ENCODE measurements at regions not wholly inside any gene's neighbourhood (a gene's known extent, or its start where the extent isn't known, plus 50 kb on each side); places are given as distances from the start of the nearest gene placed in this dataset.

DNA sequence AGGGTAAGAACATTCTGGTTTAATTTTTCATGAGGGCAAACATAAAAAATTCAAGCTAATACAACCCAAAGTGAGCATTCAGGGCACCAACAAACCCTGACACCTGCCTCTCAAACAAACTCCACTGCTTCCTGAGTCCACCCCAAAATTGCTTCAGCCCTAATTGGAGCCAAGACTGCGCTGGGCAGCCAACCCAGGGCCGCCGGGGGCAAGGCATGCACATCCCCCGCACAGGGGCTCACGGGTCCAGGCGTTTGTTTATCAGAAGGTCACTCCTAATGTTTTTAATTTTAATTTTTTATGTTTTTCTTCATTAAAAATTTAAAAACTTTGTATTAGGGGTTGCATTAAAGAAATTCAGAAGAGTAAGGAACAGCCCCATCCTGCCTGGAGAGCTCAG is 459.1 kb upstream of the CDH4 start:
- H3K4me1 Mint-ChIP-seq = no peaks in the 10 kb centered on the region
- Histone ChIP-seq H3K36me3 (ENCODE audit: insufficient read depth, low read length) (no peaks in the 10 kb centered on the region), H3K9me3 (ENCODE audit: low read length) (no peaks in the 10 kb centered on the region), H3K27me3 (ENCODE audit: insufficient read depth, low read length, poor library complexity, severe bottlenecking) (no peaks in the 10 kb centered on the region), H3K4me1 (ENCODE audit: insufficient read depth, low read length) (no peaks in the 10 kb centered on the region), H3K4me3 (ENCODE audit: low read length) (no peak overlapping the region), H3K27ac (ENCODE audit: low read depth, low read length) (no peak overlapping the region)
- H3K27ac Mint-ChIP-seq = no peak overlapping the region
- ChIA-PET POLR2A (no interaction called here), CTCF (no interaction called here)
- peaks cover 0 to 2% (median 0%) of the 10 kb centered on the region in 5 donors for H3K9me3 Mint-ChIP-seq
- DNase-seq = no peak
- no peaks in the 10 kb centered on the region for H3K36me3 Mint-ChIP-seq
- H3K27me3 Mint-ChIP-seq = peaks cover 0 to 12% of the 10 kb centered on the region in 2 donors
- H3K4me3 Mint-ChIP-seq = no peak overlapping the region

DNA sequence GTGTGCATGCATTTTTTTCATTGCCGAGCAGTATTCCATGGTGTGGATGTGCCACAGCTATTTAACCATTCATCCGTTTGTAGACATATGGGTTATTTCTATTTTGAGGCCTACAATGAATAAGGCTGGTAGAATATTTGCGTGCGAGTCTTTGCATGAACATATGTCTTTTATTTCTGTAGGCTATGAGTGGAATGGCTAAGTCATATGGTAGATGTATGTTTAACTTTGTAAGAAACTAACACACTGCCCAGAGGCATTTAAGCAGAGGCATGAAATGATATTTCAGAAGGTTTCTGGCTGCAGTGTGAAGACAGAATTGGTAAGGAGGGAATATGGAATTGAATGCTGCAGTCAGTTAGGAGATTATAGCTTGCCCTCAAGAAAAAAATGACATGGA is 457.4 kb upstream of the CDH4 start:
- Mint-ChIP-seq H3K4me3 (no peak overlapping the region), H3K9me3 (peaks cover 0 to 8% (median 2%) of the 10 kb centered on the region in 5 donors), H3K27me3 (peaks cover 0 to 12% of the 10 kb centered on the region in 2 donors), H3K36me3 (no peaks in the 10 kb centered on the region), H3K27ac (no peak overlapping the region), H3K4me1 (no peaks in the 10 kb centered on the region)
- Histone ChIP-seq H3K36me3 (ENCODE audit: insufficient read depth, low read length) (no peaks in the 10 kb centered on the region), H3K27me3 (ENCODE audit: insufficient read depth, low read length, poor library complexity, severe bottlenecking) (no peaks in the 10 kb centered on the region), H3K27ac (ENCODE audit: low read depth, low read length) (no peak overlapping the region), H3K4me3 (ENCODE audit: low read length) (no peak overlapping the region), H3K4me1 (ENCODE audit: insufficient read depth, low read length) (no peaks in the 10 kb centered on the region), H3K9me3 (ENCODE audit: low read length) (no peaks in the 10 kb centered on the region)
- POLR2A ChIA-PET = no interaction called here
- no peak for DNase-seq
- CTCF ChIA-PET = no interaction called here

DNA sequence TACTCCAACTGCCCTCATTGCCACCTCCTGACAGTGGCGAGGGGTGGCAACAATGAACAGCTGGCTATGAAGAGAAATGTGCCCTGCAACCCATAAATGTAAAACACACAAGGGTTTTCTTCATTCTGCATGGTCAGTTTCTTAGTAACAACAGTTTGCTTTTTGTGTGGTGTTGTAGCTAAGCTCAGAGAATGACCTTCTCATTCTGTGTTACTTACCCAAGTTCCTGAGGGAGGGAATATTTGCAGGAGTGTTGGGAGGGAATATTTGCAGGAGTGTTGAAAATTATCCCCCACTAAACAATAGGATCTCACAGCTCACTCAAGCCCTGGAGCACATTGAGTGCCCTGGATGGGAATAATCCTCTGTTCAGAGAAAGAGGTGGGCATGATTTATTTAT is 456.4 kb upstream of the CDH4 start:
- ChIA-PET CTCF (no interaction called here), POLR2A (no interaction called here)
- Histone ChIP-seq H3K27me3 (ENCODE audit: insufficient read depth, low read length, poor library complexity, severe bottlenecking) (no peaks in the 10 kb centered on the region), H3K9me3 (ENCODE audit: low read length) (no peaks in the 10 kb centered on the region), H3K4me3 (ENCODE audit: low read length) (no peak overlapping the region), H3K27ac (ENCODE audit: low read depth, low read length) (no peak overlapping the region), H3K4me1 (ENCODE audit: insufficient read depth, low read length) (no peaks in the 10 kb centered on the region), H3K36me3 (ENCODE audit: insufficient read depth, low read length) (no peaks in the 10 kb centered on the region)
- Mint-ChIP-seq H3K9me3 (peaks cover 5 to 12% (median 7%) of the 10 kb centered on the region in 5 donors), H3K36me3 (no peaks in the 10 kb centered on the region), H3K27ac (no peak overlapping the region), H3K4me1 (no peaks in the 10 kb centered on the region), H3K4me3 (no peak overlapping the region), H3K27me3 (peaks cover 0 to 12% of the 10 kb centered on the region in 2 donors)
- DNase-seq = no peak

DNA sequence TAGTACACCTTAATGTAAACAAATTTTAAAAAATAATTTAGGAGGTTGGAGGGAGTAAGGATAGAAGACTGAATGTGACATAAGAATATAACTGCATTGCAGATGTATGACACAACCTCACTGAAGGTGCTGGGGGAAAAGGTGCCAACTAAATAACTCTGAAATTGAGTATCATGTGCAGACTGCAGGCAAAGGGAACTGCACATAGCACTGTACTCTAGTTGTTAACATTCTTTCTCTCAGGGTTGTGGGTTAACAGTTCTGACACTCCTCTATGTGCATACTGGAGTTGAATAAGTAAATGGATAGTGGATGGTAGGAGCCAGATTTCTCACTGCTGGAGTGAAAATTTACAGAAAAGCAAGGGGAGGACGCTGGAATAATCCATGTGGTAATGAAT is 451.9 kb upstream of the CDH4 start:
- POLR2A ChIA-PET = no interaction called here
- DNase-seq = no peak
- H3K4me3 Mint-ChIP-seq = no peak overlapping the region
- no peak overlapping the region for H3K27ac Mint-ChIP-seq
- H3K4me1 ChIP-seq (ENCODE audit: insufficient read depth, low read length) = no peaks in the 10 kb centered on the region
- H3K27me3 ChIP-seq (ENCODE audit: insufficient read depth, low read length, poor library complexity, severe bottlenecking) = no peaks in the 10 kb centered on the region
- H3K9me3 ChIP-seq (ENCODE audit: low read length) = no peaks in the 10 kb centered on the region
- H3K27ac ChIP-seq (ENCODE audit: low read depth, low read length) = no peak overlapping the region
- no peaks in the 10 kb centered on the region for H3K36me3 Mint-ChIP-seq
- H3K9me3 Mint-ChIP-seq = peaks cover 5 to 22% (median 10%) of the 10 kb centered on the region in 5 donors
- peaks cover 0 to 4% of the 10 kb centered on the region in 2 donors for H3K27me3 Mint-ChIP-seq
- no peaks in the 10 kb centered on the region for H3K4me1 Mint-ChIP-seq
- H3K4me3 ChIP-seq (ENCODE audit: low read length) = no peak overlapping the region
- CTCF ChIA-PET = no interaction called here
- H3K36me3 ChIP-seq (ENCODE audit: insufficient read depth, low read length) = no peaks in the 10 kb centered on the region

DNA sequence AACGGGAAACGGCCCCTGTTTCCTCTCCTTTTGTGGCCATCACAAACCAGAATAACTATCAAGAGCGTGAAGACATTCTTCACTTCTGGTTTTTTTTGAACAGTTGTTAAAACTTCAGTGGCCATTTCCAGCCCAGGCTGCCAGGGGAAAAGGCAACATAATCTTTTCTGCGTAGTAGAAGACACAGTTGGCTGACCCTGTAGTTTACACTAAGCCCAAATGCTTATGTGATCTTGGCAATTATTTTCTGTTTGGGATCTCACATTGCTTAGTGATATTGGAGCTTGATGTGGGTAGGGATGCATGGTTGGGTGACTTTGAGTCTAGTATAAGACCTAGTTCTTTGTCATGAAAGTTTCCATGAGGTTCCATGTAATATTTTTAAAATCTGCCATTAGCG is 449.4 kb upstream of the CDH4 start:
- POLR2A ChIA-PET = no interaction called here

DNA sequence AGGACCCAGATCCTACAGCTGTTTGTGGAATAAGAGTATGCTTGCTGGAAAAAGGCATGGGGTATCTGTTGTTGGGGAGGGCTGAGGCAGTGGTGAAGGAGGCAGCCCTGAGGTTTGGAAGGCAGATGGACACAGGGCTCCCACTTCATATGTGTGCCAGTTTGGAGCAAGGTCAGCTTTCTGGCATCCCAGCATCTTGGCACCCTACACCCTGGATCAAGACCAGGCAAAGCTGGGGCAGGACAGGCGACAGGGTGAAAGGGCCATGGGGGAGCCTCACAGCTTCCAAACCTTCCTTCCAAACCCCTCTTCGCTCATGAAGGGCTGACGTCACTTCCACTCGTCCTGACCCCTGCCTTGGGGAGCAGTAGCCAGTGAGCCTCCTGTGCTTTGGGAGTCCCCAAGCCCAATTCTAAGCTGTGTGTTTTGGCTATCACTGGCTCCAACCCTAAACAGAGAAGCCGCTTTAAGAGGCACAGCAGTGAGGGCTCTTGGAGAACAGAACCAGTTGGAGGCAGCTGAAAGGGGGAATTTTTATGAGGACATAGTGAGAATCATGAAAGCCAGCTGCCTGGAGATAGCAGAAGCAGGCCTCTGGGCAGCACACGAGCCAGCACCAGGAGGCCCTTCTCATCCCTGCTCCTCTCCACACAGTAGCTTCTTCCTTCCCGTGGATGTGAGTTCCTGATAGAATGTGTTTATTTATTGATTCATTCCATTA is 448.6 kb upstream of the CDH4 start:
- DNase-seq = no peak
- Histone ChIP-seq H3K36me3 (ENCODE audit: insufficient read depth, low read length) (no peaks in the 10 kb centered on the region), H3K4me3 (ENCODE audit: low read length) (no peak overlapping the region), H3K9me3 (ENCODE audit: low read length) (no peaks in the 10 kb centered on the region), H3K4me1 (ENCODE audit: insufficient read depth, low read length) (no peaks in the 10 kb centered on the region), H3K27ac (ENCODE audit: low read depth, low read length) (no peak overlapping the region), H3K27me3 (ENCODE audit: insufficient read depth, low read length, poor library complexity, severe bottlenecking) (no peaks in the 10 kb centered on the region)
- Mint-ChIP-seq H3K4me3 (no peak overlapping the region), H3K36me3 (no peaks in the 10 kb centered on the region), H3K27ac (no peak overlapping the region), H3K9me3 (peaks cover 5 to 22% (median 10%) of the 10 kb centered on the region in 5 donors), H3K27me3 (no peaks in the 10 kb centered on the region), H3K4me1 (no peaks in the 10 kb centered on the region)
- POLR2A ChIA-PET = no interaction called here
- CTCF ChIA-PET = no interaction called here

More for the DNA sequence above, 449.4 kb upstream of the CDH4 start:
- H3K27me3 ChIP-seq (ENCODE audit: insufficient read depth, low read length, poor library complexity, severe bottlenecking) = no peaks in the 10 kb centered on the region
- no peaks in the 10 kb centered on the region for H3K4me1 ChIP-seq (ENCODE audit: insufficient read depth, low read length)
- no peak overlapping the region for H3K4me3 ChIP-seq (ENCODE audit: low read length)
- DNase-seq = no peak
- H3K27ac ChIP-seq (ENCODE audit: low read depth, low read length) = no peak overlapping the region
- Mint-ChIP-seq H3K4me3 (no peak overlapping the region), H3K27ac (no peak overlapping the region), H3K9me3 (peaks cover 5 to 22% (median 10%) of the 10 kb centered on the region in 5 donors), H3K36me3 (no peaks in the 10 kb centered on the region), H3K27me3 (no peaks in the 10 kb centered on the region), H3K4me1 (no peaks in the 10 kb centered on the region)
- H3K36me3 ChIP-seq (ENCODE audit: insufficient read depth, low read length) = no peaks in the 10 kb centered on the region
- H3K9me3 ChIP-seq (ENCODE audit: low read length) = no peaks in the 10 kb centered on the region
- CTCF ChIA-PET = no interaction called here

DNA sequence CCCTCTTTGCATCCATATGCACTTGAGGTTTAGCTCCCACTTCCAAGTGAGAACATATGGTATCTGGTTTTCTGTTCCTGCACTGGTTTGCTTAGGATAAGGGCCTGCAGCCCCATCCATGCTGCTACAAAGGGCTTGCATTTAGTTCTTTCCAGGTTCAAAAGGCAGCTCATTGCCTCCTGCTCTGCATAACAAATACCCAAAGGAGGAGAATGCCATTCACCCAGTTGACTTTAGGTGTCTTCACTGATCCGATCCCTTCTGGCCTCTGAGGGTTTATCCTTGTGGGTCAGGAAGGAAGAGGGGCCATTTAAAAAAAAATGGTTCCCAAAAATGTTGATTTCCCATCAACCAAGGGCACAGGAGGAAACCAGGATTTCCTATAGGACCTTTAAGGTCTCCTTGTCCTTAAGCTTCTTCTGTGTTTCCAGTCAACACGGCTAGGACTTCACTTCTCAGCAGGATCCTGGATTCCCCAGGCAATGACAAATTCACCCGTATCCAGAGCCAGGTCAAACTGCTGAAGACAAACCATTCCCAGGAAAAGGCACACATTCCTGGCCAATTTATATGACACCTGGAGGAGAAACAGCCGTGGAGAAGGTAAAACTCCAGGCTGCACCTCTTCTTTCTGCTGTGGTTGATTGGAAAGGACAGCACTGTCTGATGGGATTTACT is 447.7 kb upstream of the CDH4 start:
- Mint-ChIP-seq H3K27me3 (no peaks in the 10 kb centered on the region), H3K4me3 (no peak overlapping the region), H3K27ac (no peak overlapping the region), H3K4me1 (no peaks in the 10 kb centered on the region), H3K36me3 (no peaks in the 10 kb centered on the region), H3K9me3 (peaks cover 5 to 16% (median 6%) of the 10 kb centered on the region in 5 donors)
- CTCF ChIA-PET = no interaction called here
- no peak overlapping the region for H3K27ac ChIP-seq (ENCODE audit: low read depth, low read length)
- POLR2A ChIA-PET = no interaction called here
- H3K27me3 ChIP-seq (ENCODE audit: insufficient read depth, low read length, poor library complexity, severe bottlenecking) = no peaks in the 10 kb centered on the region
- no peaks in the 10 kb centered on the region for H3K9me3 ChIP-seq (ENCODE audit: low read length)
- no peaks in the 10 kb centered on the region for H3K36me3 ChIP-seq (ENCODE audit: insufficient read depth, low read length)
- H3K4me3 ChIP-seq (ENCODE audit: low read length) = no peak overlapping the region
- H3K4me1 ChIP-seq (ENCODE audit: insufficient read depth, low read length) = no peaks in the 10 kb centered on the region
- DNase-seq = no peak

DNA sequence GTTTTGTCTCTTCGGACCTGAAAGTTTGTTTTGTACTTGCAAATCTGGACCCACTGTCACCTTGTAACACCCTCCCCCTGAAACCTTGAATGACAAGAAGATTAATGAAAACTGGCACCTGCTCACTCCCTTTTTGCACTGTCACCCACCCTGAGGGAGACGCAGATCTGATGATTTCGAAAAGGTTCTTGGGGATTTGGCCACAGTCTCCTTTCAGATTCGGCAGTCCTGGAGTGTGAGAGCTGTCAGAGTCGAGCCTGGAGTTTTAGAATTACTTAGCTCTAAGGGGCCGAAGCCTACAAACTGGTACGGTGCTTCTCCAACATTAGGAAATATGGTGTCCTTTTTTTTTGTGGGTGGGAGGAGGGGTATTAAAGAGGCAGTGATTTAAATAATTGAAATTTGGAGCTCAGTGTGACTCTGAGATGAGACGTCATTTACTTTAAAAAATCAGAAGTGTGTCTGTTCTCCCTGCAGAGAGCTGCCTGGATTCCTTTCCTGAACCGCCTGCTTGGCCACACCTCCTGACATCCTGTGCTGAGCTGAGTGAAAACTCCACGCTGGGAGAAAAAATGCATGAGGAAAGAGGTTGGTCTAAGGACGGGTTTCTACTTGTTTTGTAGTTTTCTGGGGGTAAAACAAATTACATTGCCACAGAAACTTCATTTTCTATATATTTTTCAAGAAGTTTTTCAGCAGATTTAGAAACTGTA is 447.0 kb upstream of the CDH4 start:
- ChIA-PET POLR2A (no interaction called here), CTCF (no interaction called here)
- no peaks in the 10 kb centered on the region for H3K27me3 ChIP-seq (ENCODE audit: insufficient read depth, low read length, poor library complexity, severe bottlenecking)
- peaks cover 3 to 12% (median 4%) of the 10 kb centered on the region in 5 donors for H3K9me3 Mint-ChIP-seq
- H3K36me3 Mint-ChIP-seq = no peaks in the 10 kb centered on the region
- no peak overlapping the region for H3K27ac ChIP-seq (ENCODE audit: low read depth, low read length)
- H3K4me1 ChIP-seq (ENCODE audit: insufficient read depth, low read length) = no peaks in the 10 kb centered on the region
- H3K36me3 ChIP-seq (ENCODE audit: insufficient read depth, low read length) = no peaks in the 10 kb centered on the region
- H3K27ac Mint-ChIP-seq = no peak overlapping the region
- H3K4me3 Mint-ChIP-seq = no peak overlapping the region
- no peak for DNase-seq
- H3K27me3 Mint-ChIP-seq = no peaks in the 10 kb centered on the region
- no peaks in the 10 kb centered on the region for H3K9me3 ChIP-seq (ENCODE audit: low read length)
- no peak overlapping the region for H3K4me3 ChIP-seq (ENCODE audit: low read length)
- no peaks in the 10 kb centered on the region for H3K4me1 Mint-ChIP-seq
